ENCODE measurements at regions not wholly inside any gene's neighbourhood (a gene's known extent, or its start where the extent isn't known, plus 50 kb on each side); places are given as distances from the start of the nearest gene placed in this dataset.

DNA sequence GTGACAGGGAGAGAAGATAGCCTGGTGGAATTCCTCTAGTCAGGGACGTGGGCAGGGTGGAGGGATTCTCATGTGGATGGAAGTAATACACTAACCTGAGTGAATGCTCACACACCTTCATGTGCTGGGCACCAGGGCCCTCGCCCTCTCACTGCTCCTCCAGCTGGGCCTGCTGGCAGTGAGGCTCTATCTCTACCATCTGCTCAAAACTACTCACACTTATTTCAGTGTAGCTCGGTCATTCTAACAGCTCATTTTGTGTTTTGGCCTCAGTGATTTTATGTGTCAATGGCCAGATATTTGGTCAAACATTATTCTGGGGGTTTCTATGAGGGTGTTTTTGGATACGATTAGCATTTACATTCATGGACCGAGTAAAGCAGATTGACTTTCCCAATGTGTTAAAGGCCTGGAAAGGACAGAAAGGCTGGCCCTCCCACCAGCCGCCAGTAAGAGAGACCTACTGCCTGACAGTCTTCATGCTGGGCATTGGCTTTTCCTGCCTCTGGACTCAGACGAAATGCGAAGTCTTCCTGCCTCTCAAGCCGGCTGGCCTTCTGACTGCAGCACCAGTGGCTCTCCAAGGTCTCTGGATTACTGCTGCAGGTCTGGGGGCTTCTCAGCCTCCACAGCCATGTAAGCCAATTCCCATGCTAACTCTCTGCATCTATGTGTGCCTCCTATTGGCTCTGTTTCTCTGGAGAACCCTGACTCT, 335.4 kb downstream of the CXCL12 start:
- no peak for DNase-seq

DNA sequence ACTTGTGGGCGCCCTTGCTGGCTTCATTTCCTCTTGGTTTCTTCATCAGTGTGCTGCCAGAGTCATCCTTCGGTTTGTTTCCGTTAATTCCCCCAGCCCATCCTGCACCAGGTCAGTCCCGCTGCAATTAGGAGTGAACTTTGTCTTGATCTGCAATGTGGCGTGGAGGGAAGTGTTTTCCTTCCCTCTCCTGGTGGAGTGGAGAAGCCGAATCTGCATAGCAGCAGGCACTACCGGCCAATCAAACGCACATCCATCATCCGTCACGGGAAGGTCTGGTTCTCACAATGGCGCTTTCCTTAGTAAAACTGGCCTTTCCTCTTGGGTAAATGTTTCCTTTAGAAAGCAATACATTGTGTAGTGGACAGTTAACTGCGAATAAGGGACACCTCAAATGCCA, 337.5 kb downstream of the CXCL12 start:
- no peak for DNase-seq

DNA sequence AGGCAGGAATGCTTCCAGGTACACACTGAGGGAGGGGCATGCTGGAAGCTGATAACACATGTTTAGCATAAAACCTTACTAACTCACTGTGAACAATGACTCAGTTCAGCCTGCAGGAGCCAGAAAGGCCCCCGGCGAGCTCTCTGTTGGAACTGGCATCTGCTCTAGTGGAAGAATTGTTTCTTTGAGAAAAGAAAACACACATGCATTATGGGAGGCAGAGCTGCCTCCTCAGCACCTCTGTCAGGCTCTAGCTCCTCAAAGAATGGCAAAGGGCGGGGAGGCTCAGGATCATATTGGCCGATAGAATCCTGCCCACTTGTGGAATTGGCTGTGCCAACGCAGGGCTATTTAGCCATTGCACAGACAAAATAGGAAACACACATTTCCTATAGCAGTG, 338.3 kb downstream of the CXCL12 start:
- DNase-seq, result no peak

DNA sequence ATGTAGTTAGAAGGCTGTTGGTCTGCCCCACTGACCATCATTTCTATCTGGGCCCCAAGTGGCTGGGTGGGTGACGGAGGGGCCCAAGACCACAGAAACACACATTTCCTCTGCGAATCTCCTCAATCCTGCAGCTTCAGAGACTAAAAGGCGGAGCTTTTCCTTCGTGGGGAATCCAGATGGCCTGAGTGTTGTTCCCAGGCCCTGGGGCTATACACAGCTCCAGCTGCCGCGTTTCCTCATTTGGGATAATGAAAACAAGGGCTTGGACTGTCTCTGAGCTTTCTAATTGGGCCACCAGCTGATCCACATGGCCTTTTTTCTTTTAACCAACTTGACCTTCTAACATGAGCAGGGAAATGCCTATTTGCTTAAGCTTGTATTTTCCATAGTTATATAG, 339.9 kb downstream of the CXCL12 start:
- DNase-seq, result no peak

DNA sequence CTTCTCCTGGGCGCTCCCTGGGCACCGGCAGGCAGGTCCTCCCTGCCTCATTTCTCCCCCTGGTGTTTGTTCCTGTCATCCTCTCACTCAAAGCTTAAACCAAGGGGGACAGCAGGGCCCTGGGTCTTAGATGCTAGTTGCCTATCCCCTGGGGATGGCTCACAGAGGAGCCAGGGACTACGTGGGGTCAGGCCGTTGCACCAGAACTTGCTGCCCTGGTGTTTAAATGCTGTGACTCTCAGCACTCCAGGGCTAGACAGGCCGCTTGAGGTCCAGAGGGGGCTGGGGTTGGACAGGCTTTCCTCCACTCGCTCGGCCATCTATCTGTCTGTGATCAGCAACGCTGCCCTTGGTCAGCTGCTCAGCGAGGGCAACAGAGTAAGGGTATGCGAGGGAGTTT, 340.3 kb downstream of the CXCL12 start:
- DNase-seq, result no peak

DNA sequence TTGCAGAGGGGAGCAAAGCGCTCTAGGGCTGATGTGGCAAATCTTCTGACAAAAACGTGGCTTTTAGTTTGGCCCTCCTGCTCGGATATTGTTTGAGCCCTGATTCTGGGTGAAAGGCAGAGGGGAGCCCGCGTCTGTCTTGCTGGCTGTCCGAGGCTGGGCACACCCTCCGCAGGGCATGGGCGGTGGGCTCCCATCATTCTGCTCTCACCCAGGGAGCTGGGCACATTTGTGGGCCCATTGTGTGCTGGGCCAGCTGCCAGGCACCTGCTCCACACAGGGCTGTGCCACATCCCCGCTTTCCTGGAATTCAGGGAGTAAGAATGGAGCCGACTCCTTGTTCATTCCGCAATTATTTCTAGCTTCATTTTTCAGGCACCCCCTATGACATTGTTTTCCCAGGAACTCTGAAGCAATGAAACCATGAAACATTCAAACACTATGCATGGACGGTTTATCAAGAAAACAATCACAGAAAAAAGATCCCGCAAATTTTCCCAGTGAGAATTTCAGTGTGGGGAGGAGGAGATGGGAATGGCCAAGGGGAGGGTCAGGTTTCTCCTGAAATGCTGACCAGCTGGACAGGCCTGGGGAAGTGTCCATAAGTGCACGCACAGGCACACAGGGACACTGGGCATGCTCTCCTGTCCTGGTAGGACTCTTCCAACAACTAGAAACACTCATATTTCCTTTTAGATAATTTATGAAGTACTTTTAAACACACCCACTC, 341.1 kb downstream of the CXCL12 start:
- DNase-seq, result no peak

DNA sequence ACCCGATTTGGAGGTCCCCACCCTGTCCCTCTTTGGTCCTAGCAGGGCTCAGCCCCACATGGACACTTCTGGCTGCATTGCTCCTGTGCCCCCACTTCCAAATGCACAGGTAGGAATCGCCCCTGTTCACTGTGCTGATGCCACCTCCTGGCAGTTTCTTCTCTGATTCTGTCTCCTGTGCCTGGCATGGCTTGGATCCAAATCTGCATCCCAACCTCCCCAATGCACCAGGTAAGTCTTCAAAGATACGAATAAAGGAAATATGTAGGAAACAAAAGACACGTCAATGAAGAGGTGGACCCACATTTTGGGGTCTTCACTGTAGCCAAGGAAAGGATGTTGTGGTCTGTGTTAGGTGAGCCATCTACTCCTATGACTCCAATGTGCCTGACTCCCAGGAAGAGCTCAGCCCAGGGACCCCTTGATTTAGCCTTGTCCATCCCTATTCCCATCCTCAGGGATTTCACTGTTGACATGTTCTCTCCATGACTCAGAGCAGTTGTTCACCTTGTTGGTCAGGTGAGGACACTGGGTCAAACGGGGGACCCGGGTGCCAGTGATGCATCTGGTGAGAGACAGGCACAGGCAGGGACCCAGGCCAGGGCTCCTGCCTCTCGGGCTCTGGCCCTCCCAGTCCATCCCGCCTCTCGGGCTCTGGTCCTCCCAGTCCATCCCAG, 341.8 kb downstream of the CXCL12 start:
- no peak for DNase-seq

DNA sequence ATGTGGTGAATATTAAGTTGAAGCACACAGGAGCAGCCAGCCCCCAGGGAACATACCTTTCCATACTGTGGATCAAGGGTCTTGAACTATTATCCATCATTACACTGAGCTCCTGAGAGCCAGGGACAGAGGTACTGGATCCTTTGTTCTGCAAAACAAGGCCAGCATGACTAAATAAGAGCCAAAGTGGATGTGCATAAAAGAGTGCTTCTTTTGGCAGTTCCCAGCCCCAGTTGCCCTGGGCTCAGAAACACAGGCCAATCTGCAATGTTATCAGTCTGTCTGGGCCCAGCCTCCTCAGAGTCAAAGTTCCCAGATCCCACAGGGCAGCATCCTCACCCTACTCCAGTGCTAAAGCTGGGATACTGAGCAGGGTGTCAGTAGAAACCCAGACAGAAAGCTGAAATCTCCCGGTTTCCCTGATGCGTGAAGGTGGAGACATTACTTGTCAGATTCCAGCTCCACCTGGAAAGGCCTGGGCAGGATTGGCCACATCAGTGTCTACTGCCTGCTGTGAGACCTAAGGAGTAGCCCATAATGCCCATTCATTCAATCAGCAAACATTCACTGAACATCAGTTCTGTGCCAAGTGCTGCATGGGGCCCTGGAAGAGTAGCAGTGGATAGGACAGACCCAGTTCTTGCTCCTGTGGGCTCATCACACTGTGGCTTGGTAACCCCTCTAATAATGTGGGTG, 342.7 kb downstream of the CXCL12 start:
- no peak for DNase-seq

DNA sequence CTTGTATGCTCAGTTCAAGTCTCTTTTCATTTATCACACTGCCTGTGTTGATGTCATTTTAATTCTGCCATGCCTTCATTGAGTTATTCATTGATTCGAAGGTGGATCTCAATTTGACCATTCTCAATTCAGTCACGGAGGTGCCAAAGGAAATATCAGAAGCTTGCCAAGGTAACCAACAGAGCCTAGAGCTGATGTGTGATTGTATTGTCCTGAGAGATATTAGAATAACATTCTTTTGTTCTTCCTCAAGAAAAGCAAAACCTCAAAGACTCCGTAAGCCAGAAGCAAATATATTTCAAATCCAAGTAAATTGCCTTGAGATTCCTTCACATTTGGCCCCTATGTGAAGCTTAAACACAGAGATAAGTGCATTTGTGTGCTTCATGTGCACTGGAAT, 345.3 kb downstream of the CXCL12 start:
- no peak for DNase-seq

DNA sequence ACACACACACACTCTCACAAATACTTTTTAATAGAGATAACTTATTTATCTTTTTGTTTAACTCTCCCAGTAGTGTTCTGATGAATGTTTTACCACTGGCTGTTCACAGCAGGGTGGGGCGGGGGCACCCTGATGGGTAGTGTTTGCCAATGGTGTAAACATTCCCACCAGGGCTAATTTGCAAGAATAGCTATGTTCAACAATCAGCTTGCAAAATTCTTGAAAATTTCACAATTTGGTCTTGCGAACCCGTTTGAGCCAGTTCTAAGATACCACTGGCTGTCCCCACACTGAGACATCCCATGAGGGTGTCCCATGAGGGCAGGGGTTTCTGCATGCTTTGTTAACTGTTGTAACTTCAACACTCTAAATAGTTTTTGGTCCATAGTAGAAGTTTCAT, 348.5 kb downstream of the CXCL12 start:
- no peak for DNase-seq

DNA sequence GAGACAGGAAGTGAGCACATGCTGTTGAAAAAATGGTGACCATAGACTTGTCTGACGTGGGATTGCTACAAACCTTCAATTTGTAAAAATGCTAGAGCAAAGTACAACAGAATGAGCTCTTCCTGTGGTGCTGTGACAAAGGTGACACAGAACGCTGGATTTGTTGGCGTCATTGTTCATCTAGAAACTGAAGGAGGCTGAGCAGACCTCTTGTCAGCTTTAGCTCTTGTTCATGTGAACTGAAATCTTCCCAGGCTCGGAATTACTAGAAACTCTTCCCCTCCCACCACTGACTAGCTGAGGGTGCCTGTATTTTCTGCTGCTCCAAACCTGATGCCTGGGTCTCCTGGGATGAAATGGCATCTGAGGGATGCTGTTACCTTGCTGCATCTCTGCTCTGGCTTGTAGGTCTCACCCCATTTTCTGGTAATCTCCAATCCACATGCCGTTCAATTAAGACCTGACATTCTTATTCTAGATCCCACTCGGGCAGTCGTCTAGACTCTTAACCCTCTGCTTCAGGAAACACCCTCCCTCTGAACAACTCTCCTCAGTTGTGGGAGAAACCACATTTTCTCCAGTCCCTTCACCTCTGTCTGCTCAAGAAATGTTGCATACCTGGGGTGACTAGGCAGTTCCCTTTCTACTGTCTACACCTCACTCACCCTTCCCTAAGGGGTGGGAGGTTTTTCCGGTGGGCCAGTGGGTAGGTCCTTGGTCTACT, 349.3 kb downstream of the CXCL12 start:
- no peak for DNase-seq

DNA sequence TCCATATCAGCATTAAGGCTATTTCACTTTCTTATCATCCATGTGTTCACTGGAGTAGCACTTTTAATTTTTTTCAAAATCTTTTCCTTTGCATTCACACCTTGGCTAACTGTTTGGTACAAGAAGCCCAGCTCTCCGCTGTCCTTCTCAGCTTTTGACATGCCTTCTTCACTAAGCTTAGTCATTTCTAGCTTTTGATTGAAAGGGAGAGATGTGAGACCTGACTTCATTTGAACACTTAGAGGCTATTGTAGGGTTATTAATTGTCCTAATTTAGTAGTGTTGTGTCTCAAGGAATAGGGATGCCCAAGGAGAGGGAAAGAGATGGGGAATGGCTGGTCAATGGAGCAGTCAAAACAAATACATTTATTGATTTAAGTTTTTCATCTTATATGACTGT, 350.0 kb downstream of the CXCL12 start:
- no peak for DNase-seq

DNA sequence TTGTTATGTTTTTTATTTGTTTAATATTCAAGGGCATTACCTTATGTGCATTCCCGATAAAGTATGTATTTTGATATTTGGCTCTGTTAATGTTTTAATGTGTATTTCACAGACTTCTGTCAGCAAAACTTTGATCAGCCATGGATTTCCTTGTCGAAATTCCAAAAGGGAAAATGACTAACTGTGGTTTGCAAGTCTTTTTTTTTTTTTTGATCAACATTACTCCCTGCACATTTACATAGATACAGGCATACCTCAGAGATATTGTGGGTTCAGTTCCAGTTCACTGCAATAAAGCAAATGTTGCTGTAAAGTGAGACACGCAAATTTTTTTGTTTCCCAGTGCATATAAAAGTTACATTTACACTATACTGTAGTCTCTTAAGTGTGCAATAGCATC, 351.9 kb downstream of the CXCL12 start:
- no peak for DNase-seq

DNA sequence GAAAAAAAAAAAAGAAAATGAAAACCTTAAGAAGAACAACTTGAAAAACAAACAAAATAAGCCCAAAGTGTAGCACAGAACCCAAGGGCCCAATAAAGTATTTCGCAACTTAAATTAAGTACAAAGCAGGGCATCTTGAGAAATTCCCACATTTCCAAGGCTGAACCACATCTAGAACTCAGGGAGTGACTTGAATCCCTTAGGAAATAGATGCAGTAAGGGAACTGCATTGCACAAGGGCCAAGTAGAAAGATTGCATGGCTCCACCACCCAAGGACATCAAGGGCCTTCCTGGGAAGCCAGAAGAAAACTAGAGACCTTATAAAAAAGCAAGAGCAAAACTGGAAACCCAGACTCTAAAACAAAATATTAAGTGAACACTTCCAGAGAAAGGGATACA, 352.7 kb downstream of the CXCL12 start:
- DNase-seq, result no peak

DNA sequence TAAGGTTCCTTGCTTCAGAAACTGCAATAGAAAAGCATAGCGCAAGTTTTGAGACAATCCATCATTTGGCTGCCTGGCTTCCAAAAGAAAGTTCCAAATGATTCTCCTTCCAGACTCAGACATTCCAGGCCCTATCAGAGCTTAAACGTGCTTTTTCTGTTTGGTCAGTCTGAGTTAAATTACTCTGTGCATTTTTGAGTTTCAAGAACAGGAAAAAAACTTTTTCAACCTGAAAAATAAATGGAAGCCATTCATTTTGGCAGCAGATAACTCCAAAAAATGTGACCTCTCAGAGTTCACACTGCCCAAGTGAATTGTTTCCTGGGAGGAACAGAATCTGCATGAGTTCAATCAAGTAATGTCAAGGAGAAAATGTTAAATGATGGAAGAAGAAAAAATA, 354.2 kb downstream of the CXCL12 start:
- no peak for DNase-seq

DNA sequence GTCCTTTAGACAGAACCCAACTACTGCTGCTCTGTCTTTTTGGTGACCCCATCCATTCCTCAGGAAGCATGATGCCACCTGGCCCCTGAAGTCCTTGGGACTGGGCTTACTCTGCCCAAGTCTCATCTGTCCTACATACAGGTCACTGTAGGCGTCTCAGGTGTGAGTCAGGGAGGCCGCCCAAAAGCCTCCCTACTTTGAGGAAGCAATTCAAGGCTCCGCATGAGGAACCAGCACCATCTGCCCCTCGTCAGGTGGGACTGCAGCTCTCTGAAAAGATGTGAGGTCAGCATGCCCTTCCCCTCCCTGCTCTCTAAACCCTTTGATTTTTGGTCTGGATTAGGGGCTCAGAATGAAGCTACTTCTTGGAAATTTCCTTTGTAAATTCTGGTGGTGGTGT, 354.8 kb downstream of the CXCL12 start:
- no peak for DNase-seq

DNA sequence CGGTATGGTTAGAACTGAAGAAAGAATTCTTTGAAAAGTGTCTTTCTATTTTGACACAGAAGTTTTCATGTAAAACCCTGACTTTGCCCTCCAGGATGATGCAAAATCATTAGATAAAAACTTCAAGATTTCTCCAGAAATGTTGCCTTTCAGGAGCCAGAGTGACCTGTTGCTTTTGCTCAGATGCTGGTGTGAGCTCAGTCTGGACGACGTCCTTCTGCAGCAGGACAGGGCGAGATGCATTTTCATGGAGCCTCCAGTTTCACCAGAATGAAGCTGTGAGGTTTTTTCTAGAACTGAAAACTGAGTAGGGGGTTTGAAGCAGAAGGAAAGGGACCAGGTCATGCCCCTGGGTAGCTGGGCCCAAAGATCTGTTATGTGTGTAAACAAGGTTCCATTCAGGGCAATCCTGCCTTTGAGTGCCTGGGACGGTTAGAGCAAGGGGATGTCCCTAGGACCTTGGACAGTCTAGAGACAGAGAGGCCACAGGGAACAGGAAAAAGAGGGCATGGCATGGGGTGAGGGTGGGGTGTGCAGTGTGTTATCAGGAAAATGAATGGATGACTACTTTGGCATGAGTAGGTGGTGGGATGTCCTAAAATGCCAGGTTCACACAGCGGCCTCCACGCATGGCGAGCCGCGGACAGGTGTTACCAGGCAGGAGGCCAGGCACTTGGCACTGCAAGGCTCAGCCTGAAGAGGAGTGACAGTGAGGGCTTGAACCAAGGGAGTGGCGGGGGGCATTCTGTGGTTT, 356.3 kb downstream of the CXCL12 start:
- no peak for DNase-seq

DNA sequence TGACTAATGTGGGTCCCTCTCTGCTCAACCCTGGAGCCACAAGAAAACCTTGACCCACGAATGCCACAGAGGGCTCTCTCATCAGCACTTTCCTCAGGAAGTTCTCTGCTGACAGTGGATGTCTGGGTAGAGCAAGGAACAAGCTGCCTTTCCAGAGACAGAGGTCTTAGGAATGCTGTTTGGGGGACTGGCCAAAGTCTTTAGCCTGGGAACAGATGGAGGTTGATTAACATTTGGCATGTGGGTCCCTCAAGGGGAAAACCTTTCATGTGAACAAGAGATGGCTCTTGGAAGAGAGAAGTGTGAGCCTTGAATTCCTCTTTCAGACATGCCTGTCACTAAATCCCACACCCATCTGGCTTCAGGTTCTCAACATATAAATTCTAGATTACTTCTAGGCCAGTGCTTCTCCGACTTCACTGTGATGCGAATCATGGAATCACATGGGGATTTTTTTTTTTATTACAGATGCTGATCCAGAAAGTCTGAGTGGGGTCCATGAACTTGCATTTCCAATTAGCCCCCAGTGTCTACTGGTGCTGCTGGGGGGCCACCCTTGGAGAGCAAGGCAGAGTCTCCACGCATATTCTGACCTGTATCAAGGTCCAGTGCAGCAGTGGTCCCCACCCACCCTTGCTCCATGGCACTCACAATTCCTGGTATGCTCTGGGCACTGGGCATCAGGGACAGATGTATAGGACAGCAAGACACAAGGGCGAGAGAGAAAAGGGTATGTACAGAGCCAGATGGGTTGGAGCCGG, 360.4 kb downstream of the CXCL12 start:
- no peak for DNase-seq

DNA sequence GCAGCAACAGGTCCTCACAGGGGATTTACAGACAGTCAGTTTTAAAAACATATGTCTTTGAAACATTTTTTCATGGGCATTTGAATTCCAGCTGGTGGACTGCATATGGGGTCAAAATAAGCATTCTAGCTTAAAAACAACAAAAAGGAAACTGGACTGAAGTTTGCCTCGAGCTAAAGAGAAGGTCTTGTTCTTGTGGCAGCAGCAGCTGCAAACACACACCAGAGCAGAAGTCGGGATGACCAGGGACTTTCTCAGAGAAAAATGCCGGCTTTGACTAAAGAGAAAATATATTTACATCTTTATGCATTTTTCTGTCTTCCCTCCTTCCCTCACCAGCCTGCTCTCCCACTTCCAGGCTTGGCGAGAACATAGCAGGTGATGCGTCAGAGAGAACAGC, 361.4 kb downstream of the CXCL12 start:
- no peak for DNase-seq

DNA sequence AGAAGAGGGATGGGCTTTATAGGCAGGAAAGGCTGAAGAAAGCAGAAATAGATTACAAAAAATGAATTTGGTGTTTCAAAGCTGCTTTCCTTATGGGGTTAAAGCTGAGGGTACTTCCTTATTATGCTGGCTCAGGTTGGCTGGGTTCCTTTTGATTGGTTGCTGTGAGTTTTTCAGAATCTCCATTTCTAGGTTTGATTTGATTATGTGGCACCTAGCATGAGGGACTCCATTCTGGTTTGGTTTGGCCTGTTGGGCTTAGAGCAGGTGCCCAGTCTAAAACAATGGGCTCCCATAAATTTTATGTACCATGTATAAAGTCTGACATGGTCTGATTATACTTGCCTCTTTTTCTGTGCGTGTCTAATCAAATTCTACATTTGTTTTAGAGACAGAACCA, 362.7 kb downstream of the CXCL12 start:
- no peak for DNase-seq

DNA sequence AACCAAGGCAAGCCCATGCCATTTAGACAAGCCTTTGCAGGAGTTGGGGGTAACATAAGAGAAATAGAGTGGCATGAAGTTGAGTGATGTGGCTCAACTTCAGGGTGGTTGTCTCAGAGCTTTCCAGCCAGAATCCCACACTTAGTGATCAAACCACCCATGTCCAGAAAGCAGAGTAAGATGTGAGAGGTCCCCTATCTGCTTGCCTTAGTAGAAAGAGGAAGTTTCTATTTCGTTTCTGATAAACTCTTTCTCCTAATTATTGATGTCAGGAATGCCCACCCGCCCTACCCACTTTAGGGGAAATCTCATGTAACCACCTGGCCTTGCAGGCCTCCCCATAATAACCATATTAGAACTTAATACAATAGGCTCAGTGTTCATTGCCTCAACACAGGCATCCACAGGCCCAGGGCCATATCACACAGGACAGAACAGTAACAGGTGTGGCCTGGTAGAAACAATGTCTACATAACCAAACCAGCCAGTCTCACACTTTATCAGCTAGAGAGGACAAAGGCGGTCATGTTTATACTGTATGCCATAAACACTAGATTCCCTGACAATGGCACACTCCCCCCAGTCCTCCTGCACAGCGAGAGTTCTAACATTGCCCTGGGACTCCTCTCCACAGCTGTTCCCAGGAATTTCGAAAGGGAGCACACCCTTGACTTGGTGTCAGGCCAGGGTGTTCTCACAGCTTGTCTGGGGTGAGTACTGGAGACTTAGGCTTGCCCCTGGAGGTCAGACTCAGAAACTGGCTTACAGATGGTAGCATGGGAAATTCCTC, 364.4 kb downstream of the CXCL12 start:
- DNase-seq, result no peak
